ENCODE measurements at regions not wholly inside any gene's neighbourhood (a gene's known extent, or its start where the extent isn't known, plus 50 kb on each side); places are given as distances from the start of the nearest gene placed in this dataset.
A peak's percentile ranks its signal among the peaks of the same experiment; 100 is the strongest.

DNA sequence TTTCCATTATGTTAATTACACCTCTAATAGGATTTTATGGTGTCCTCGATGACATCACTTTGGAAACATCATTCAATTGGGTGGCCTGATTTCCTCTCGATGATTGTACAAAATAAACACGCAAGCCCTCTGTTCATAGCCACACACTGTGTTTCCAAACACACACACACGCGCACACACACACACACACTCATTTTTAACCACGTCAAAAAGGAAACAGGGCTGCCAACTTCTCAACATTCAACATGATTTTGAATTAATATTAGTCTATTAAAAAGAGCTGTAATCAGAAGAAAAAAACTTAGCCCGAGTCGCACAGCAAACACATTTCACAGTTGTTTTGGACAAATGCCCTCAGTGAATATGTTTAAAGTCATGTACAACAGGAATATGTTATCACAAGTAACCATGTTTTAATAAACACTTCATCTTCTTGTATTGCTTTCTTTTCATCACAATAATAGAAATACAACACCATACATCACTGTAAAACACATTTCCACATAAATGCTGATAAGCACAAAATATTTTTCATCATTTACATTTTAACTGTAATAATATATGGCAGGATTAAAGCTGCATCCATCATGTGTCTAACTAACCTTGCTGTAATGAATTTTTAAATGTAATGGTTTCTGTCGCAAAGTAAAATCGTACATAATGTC lies 219.1 kb upstream of the IRX3 start:
- no peaks in the 10 kb centered on the region for H3K79me2 ChIP-seq (replicated peaks; ENCODE audit: insufficient read depth)
- no peak overlapping the region for H2AFZ ChIP-seq
- no peaks in the 10 kb centered on the region for H3F3A ChIP-seq (replicated peaks; ENCODE audit: low read depth)
- TF ChIP-seq EZH2 (IDR thresholded peaks at IDR 0.05; ENCODE audit: low read depth, unreplicated experiment) (no peak), STAT1 (IDR thresholded peaks at IDR 0.05; ENCODE audit: unreplicated experiment) (no peak), ZNF331 (CRISPR knock-in tag; IDR thresholded peaks at IDR 0.05; ENCODE audit: low read depth) (no peak), REST (IDR thresholded peaks at IDR 0.05; ENCODE audit: unreplicated experiment) (no peak), NANOG (IDR thresholded peaks at IDR 0.05; ENCODE audit: borderline replicate concordance) (no peak)
- TF ChIP-seq, protein P1, sequence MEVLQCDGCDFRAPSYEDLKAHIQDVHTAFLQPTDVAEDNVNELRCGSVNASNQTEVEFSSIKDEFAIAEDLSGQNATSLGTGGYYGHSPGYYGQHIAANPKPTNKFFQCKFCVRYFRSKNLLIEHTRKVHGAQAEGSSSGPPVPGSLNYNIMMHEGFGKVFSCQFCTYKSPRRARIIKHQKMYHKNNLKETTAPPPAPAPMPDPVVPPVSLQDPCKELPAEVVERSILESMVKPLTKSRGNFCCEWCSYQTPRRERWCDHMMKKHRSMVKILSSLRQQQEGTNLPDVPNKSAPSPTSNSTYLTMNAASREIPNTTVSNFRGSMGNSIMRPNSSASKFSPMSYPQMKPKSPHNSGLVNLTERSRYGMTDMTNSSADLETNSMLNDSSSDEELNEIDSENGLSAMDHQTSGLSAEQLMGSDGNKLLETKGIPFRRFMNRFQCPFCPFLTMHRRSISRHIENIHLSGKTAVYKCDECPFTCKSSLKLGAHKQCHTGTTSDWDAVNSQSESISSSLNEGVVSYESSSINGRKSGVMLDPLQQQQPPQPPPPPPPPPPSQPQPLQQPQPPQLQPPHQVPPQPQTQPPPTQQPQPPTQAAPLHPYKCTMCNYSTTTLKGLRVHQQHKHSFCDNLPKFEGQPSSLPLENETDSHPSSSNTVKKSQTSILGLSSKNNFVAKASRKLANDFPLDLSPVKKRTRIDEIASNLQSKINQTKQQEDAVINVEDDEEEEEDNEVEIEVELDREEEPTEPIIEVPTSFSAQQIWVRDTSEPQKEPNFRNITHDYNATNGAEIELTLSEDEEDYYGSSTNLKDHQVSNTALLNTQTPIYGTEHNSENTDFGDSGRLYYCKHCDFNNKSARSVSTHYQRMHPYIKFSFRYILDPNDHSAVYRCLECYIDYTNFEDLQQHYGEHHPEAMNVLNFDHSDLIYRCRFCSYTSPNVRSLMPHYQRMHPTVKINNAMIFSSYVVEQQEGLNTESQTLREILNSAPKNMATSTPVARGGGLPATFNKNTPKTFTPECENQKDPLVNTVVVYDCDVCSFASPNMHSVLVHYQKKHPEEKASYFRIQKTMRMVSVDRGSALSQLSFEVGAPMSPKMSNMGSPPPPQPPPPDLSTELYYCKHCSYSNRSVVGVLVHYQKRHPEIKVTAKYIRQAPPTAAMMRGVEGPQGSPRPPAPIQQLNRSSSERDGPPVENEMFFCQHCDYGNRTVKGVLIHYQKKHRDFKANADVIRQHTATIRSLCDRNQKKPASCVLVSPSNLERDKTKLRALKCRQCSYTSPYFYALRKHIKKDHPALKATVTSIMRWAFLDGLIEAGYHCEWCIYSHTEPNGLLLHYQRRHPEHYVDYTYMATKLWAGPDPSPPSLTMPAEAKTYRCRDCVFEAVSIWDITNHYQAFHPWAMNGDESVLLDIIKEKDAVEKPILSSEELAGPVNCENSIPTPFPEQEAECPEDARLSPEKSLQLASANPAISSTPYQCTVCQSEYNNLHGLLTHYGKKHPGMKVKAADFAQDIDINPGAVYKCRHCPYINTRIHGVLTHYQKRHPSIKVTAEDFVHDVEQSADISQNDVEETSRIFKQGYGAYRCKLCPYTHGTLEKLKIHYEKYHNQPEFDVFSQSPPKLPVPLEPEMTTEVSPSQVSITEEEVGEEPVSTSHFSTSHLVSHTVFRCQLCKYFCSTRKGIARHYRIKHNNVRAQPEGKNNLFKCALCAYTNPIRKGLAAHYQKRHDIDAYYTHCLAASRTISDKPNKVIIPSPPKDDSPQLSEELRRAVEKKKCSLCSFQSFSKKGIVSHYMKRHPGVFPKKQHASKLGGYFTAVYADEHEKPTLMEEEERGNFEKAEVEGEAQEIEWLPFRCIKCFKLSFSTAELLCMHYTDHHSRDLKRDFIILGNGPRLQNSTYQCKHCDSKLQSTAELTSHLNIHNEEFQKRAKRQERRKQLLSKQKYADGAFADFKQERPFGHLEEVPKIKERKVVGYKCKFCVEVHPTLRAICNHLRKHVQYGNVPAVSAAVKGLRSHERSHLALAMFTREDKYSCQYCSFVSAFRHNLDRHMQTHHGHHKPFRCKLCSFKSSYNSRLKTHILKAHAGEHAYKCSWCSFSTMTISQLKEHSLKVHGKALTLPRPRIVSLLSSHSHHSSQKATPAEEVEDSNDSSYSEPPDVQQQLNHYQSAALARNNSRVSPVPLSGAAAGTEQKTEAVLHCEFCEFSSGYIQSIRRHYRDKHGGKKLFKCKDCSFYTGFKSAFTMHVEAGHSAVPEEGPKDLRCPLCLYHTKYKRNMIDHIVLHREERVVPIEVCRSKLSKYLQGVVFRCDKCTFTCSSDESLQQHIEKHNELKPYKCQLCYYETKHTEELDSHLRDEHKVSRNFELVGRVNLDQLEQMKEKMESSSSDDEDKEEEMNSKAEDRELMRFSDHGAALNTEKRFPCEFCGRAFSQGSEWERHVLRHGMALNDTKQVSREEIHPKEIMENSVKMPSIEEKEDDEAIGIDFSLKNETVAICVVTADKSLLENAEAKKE (CRISPR knock-in tag; IDR thresholded peaks at IDR 0.05) = no peak
- H3K9me2 ChIP-seq (ENCODE audit: insufficient read depth) = no peaks in the 10 kb centered on the region
- H3K4me2 ChIP-seq = 0 out of 2 replicates have a peak overlapping the region, but pooled peaks have one; percentile 21
- no peaks in the 10 kb centered on the region for H4K20me1 ChIP-seq (replicated peaks; ENCODE audit: insufficient read depth)
- no peak overlapping the region for H3K27ac ChIP-seq (ENCODE audit: low read depth)
- no peaks in the 10 kb centered on the region for H3K36me3 ChIP-seq (ENCODE audit: insufficient read depth)
- H3K27me3 ChIP-seq (ENCODE audit: insufficient read depth) = no peaks in the 10 kb centered on the region
- no peaks in the 10 kb centered on the region for H3K36me3 Mint-ChIP-seq (ENCODE audit: low read depth)
- H3K4me1 ChIP-seq (ENCODE audit: insufficient read depth) = peaks cover 32% of the 10 kb centered on the region
- no peak overlapping the region for H3K4me3 ChIP-seq
- no peak overlapping the region for H3K27ac Mint-ChIP-seq
- H3K4me3 Mint-ChIP-seq = no peak overlapping the region
- DNase-seq (ENCODE audit: low spot score) (no peak), ATAC-seq (no peak)
- H3K27me3 Mint-ChIP-seq (ENCODE audit: insufficient read depth, low read depth, poor library complexity) = peaks cover 9% of the 10 kb centered on the region
- H3K9me3 Mint-ChIP-seq = no peaks in the 10 kb centered on the region; the same call in 1 of the 3 replicates
- H3K4me1 Mint-ChIP-seq = peaks cover 53% of the 10 kb centered on the region
